PC-9 (cell line): ENCODE measurements at regions not wholly inside any gene's neighbourhood (a gene's known extent, or its start where the extent isn't known, plus 50 kb on each side); places are given as distances from the start of the nearest gene placed in this dataset.

ENCODE experiments used
- CTCF ChIP-seq: fragments of 200-600 bp; sonication (generic); conservative IDR thresholded peaks from 2 replicates; pipeline ENCODE4 v1.6.1; 2017; ENCODE audit warnings: mixed run types, antibody characterized with exemption, mild to moderate bottlenecking, moderate library complexity
- EZH2 ChIP-seq: fragments of 200-600 bp; sonication (generic); IDR thresholded peaks from 2 replicates; pipeline ENCODE4 v1.8.0; 2017; ENCODE audit warnings: antibody characterized with exemption, low read depth

GRCh38 chr12:20201733-20202132 is 166.6 kb upstream of the PDE3A start:
- TF ChIP-seq CTCF (no peak), EZH2 (no peak)
